Adipocyte (in vitro differentiated cells): ENCODE measurements at regions not wholly inside any gene's neighbourhood (a gene's known extent, or its start where the extent isn't known, plus 50 kb on each side); places are given as distances from the start of the nearest gene placed in this dataset.

Experiments used
- DNase-seq: peaks from one replicate; pipeline ENCODE4 v3.0.0-alpha.2; 2015; ENCODE audit warnings: low read depth
- H3K27me3 ChIP-seq: replicated peaks from 2 replicates; pipeline ENCODE4 v1.7.0; 2013; ENCODE audit warnings: mild to moderate bottlenecking, low read length, moderate library complexity; ENCODE audit not compliant: control insufficient read depth, insufficient read depth
- H3K36me3 ChIP-seq: 2 replicates; pipeline ENCODE4 v1.7.0; 2013; ENCODE audit warnings: low read length, mild to moderate bottlenecking, moderate library complexity; ENCODE audit not compliant: control insufficient read depth, insufficient read depth, severe bottlenecking
- H3K4me1 ChIP-seq: 2 replicates; pipeline ENCODE4 v1.7.0; 2013; ENCODE audit warnings: mild to moderate bottlenecking, low read length, moderate library complexity; ENCODE audit not compliant: control insufficient read depth, insufficient read depth
- H3K4me3 ChIP-seq: 2 replicates; pipeline ENCODE4 v1.7.0; 2013; ENCODE audit warnings: mild to moderate bottlenecking, low read length, moderate library complexity
- H3K9ac ChIP-seq: 2 replicates; pipeline ENCODE4 v1.7.0; 2013; ENCODE audit warnings: mild to moderate bottlenecking, low read length, moderate library complexity
- H3K9me3 ChIP-seq: 2 replicates; pipeline ENCODE4 v1.7.0; 2013; ENCODE audit warnings: mild to moderate bottlenecking, low read length, moderate library complexity; ENCODE audit not compliant: control insufficient read depth

- H3K27me3 ChIP-seq = peaks cover 3% of the 10 kb centered on the region
- H3K9ac ChIP-seq = no peak overlapping the region
- H3K4me1 ChIP-seq = peaks cover 19% of the 10 kb centered on the region
- H3K9me3 ChIP-seq = peaks cover 26% of the 10 kb centered on the region
- peak; percentile 66 for DNase-seq
- H3K36me3 ChIP-seq = no peaks in the 10 kb centered on the region
- no peak overlapping the region for H3K4me3 ChIP-seq
Measured at GRCh38 chr2:20930928-20931327, 108.0 kb upstream of the LDAH start.

GRCh38 chr2:20929721-20930120 lies 106.8 kb upstream of the LDAH start:
- H3K4me3 ChIP-seq = no peak overlapping the region
- no peaks in the 10 kb centered on the region for H3K36me3 ChIP-seq
- H3K9ac ChIP-seq = no peak overlapping the region
- DNase-seq = no peak
- peaks cover 19% of the 10 kb centered on the region for H3K4me1 ChIP-seq
- peaks cover 6% of the 10 kb centered on the region for H3K27me3 ChIP-seq
- peaks cover 29% of the 10 kb centered on the region for H3K9me3 ChIP-seq

GRCh38 chr2:20928617-20929016 lies 105.7 kb upstream of the LDAH start:
- no peaks in the 10 kb centered on the region for H3K36me3 ChIP-seq
- H3K9ac ChIP-seq = no peak overlapping the region
- H3K27me3 ChIP-seq = peaks cover 6% of the 10 kb centered on the region
- peaks cover 10% of the 10 kb centered on the region for H3K4me1 ChIP-seq
- no peak overlapping the region for H3K4me3 ChIP-seq
- no peak for DNase-seq
- H3K9me3 ChIP-seq = peaks cover 29% of the 10 kb centered on the region

- H3K4me3 ChIP-seq = no peak overlapping the region
- peaks cover 17% of the 10 kb centered on the region for H3K27me3 ChIP-seq
- peaks cover 29% of the 10 kb centered on the region for H3K9me3 ChIP-seq
- no peaks in the 10 kb centered on the region for H3K4me1 ChIP-seq
- no peak overlapping the region for H3K9ac ChIP-seq
- peak; percentile 28 for DNase-seq
- no peaks in the 10 kb centered on the region for H3K36me3 ChIP-seq
Measured at GRCh38 chr2:20925265-20925889, 102.5 kb upstream of the LDAH start.

- no peaks in the 10 kb centered on the region for H3K9me3 ChIP-seq
- no peaks in the 10 kb centered on the region for H3K36me3 ChIP-seq
- DNase-seq = no peak
- no peak overlapping the region for H3K9ac ChIP-seq
- H3K4me1 ChIP-seq = no peaks in the 10 kb centered on the region
- H3K27me3 ChIP-seq = peaks cover 52% of the 10 kb centered on the region
- no peak overlapping the region for H3K4me3 ChIP-seq
Measured at GRCh38 chr2:20919297-20919800, 96.4 kb upstream of the LDAH start.

- Histone ChIP-seq H3K36me3 (no peaks in the 10 kb centered on the region), H3K27me3 (peaks cover 62% of the 10 kb centered on the region), H3K4me1 (no peaks in the 10 kb centered on the region), H3K9ac (no peak overlapping the region), H3K9me3 (no peaks in the 10 kb centered on the region), H3K4me3 (no peak overlapping the region)
- DNase-seq = peak; percentile 50
Measured at GRCh38 chr2:20917719-20918572, 95.0 kb upstream of the LDAH start.

- H3K36me3 ChIP-seq = no peaks in the 10 kb centered on the region
- DNase-seq = no peak
Measured at GRCh38 chr2:20917287-20917660, 94.4 kb upstream of the LDAH start.

GRCh38 chr2:20916604-20917286 lies 93.8 kb upstream of the LDAH start:
- Histone ChIP-seq H3K9ac (no peak overlapping the region), H3K9me3 (no peaks in the 10 kb centered on the region), H3K36me3 (no peaks in the 10 kb centered on the region), H3K4me1 (no peaks in the 10 kb centered on the region), H3K4me3 (no peak overlapping the region), H3K27me3 (peaks cover 69% of the 10 kb centered on the region)
- peak; percentile 32 for DNase-seq

More at GRCh38 chr2:20917287-20917660, 94.4 kb upstream of the LDAH start:
- Histone ChIP-seq H3K4me3 (no peak overlapping the region), H3K9ac (no peak overlapping the region), H3K27me3 (peaks cover 64% of the 10 kb centered on the region), H3K4me1 (no peaks in the 10 kb centered on the region), H3K9me3 (no peaks in the 10 kb centered on the region)

- Histone ChIP-seq H3K9me3 (no peaks in the 10 kb centered on the region), H3K9ac (no peak overlapping the region), H3K27me3 (peaks cover 64% of the 10 kb centered on the region), H3K4me3 (no peak overlapping the region), H3K36me3 (no peaks in the 10 kb centered on the region), H3K4me1 (no peaks in the 10 kb centered on the region)
- DNase-seq = no peak
Measured at GRCh38 chr2:20915271-20915670, 92.4 kb upstream of the LDAH start.

GRCh38 chr2:20914771-20915170 lies 91.9 kb upstream of the LDAH start:
- H3K9ac ChIP-seq = no peak overlapping the region
- no peaks in the 10 kb centered on the region for H3K4me1 ChIP-seq
- H3K4me3 ChIP-seq = no peak overlapping the region
- no peak for DNase-seq
- peaks cover 60% of the 10 kb centered on the region for H3K27me3 ChIP-seq
- no peaks in the 10 kb centered on the region for H3K36me3 ChIP-seq
- H3K9me3 ChIP-seq = no peaks in the 10 kb centered on the region

GRCh38 chr2:20914087-20914486 lies 91.2 kb upstream of the LDAH start:
- DNase-seq = no peak
- Histone ChIP-seq H3K36me3 (no peaks in the 10 kb centered on the region), H3K9ac (no peak overlapping the region), H3K9me3 (no peaks in the 10 kb centered on the region), H3K27me3 (peaks cover 54% of the 10 kb centered on the region), H3K4me1 (no peaks in the 10 kb centered on the region), H3K4me3 (no peak overlapping the region)
